Immature natural killer cell (primary cell): ENCODE measurements at regions not wholly inside any gene's neighbourhood (a gene's known extent, or its start where the extent isn't known, plus 50 kb on each side); places are given as distances from the start of the nearest gene placed in this dataset.

Source experiments
- DNase-seq, 3 donors: peaks; one replicate each; pipeline ENCODE4 v3.0.0; 2022; ENCODE audit warnings: mixed read lengths in 1 of 3
- H3K27ac Mint-ChIP-seq, 6 donors: one replicate each; pipeline ENCODE4 v1.8.0; 2020; ENCODE audit warnings: mixed read lengths in 6 of 6, mild to moderate bottlenecking in 5 of 6, inconsistent platforms in 4 of 6, moderate library complexity in 3 of 6
- H3K27me3 Mint-ChIP-seq, 3 donors: one replicate each; pipeline ENCODE4 v1.8.0; 2020 to 2021; ENCODE audit warnings: low read depth in 3 of 3, mild to moderate bottlenecking in 3 of 3, mixed read lengths in 3 of 3, moderate library complexity in 3 of 3, inconsistent platforms in 1 of 3
- H3K36me3 Mint-ChIP-seq, 3 donors: one replicate each; pipeline ENCODE4 v1.8.0; 2020; ENCODE audit warnings: mixed read lengths in 3 of 3, inconsistent platforms in 2 of 3, mild to moderate bottlenecking in 2 of 3
- H3K4me1 Mint-ChIP-seq, 2 donors: one replicate each; pipeline ENCODE4 v1.8.0; 2020; ENCODE audit warnings: inconsistent platforms in 2 of 2, mild to moderate bottlenecking in 2 of 2, mixed read lengths in 2 of 2, moderate library complexity in 1 of 2
- H3K4me3 Mint-ChIP-seq, 5 donors: one replicate each; pipeline ENCODE4 v1.8.0; 2020; ENCODE audit warnings: mild to moderate bottlenecking in 5 of 5, mixed read lengths in 5 of 5, inconsistent platforms in 3 of 5, moderate library complexity in 3 of 5
- H3K9me3 Mint-ChIP-seq, 6 donors: one replicate each; pipeline ENCODE4 v1.8.0; 2020; ENCODE audit warnings: mild to moderate bottlenecking in 6 of 6, mixed read lengths in 6 of 6, inconsistent platforms in 4 of 6, moderate library complexity in 3 of 6

DNA sequence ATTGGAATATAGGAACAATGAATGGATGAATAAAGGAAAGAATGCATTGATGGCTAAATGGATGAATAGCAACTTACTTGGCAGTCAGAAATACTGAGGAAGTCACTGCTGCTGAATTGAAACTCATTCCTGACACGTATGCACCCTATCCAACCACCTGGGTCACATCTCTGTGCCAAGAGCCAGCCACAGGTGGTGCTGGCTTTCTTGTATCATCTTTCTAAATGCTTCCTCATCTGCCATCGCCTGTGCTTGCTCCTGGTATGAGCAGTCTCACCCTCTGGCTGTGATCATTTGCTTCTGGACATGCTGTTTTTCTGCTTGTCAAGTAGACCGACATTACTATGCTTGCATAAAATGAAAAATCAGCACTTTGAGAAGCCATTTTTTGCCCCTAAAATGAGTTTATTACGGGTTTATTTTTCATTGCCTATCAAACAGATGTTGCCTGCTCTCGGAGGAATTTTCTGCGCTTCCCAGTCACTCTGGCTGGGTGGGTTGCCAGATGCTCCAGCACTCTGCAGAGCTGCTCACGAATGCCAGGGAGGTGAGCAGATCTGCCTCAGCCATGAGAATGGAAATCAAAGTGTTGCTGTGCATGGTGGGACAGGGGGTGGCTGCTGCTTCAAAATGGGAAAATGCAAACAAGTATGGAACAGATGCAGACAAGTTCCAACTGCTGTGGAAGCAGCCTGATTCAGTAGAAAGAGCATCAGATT, 1349.6 kb upstream of the CDH8 start:
- no peaks in the 10 kb centered on the region for H3K36me3 Mint-ChIP-seq
- no peak overlapping the region for H3K4me3 Mint-ChIP-seq
- peaks cover 0 to 6% (median 0%) of the 10 kb centered on the region in 3 donors for H3K27me3 Mint-ChIP-seq
- H3K27ac Mint-ChIP-seq, result no peak overlapping the region
- no peaks in the 10 kb centered on the region for H3K4me1 Mint-ChIP-seq
- peaks cover 4 to 28% (median 11%) of the 10 kb centered on the region in 6 donors for H3K9me3 Mint-ChIP-seq
- no peak for DNase-seq

GRCh38 chr16:63373744-63374143, 1337.5 kb upstream of the CDH8 start:
- Mint-ChIP-seq H3K4me3 (no peak overlapping the region), H3K36me3 (no peaks in the 10 kb centered on the region), H3K4me1 (no peaks in the 10 kb centered on the region), H3K27me3 (peaks cover 0 to 3% (median 2%) of the 10 kb centered on the region in 3 donors), H3K9me3 (peaks cover 11 to 66% (median 20%) of the 10 kb centered on the region in 6 donors), H3K27ac (no peak overlapping the region)
- no peak for DNase-seq

GRCh38 chr16:63372815-63373214, 1336.6 kb upstream of the CDH8 start:
- Mint-ChIP-seq H3K27me3 (peaks cover 0 to 3% (median 2%) of the 10 kb centered on the region in 3 donors), H3K9me3 (peaks cover 9 to 67% (median 20%) of the 10 kb centered on the region in 6 donors), H3K27ac (no peak overlapping the region), H3K36me3 (no peaks in the 10 kb centered on the region), H3K4me3 (no peak overlapping the region), H3K4me1 (no peaks in the 10 kb centered on the region)
- no peak for DNase-seq

DNA sequence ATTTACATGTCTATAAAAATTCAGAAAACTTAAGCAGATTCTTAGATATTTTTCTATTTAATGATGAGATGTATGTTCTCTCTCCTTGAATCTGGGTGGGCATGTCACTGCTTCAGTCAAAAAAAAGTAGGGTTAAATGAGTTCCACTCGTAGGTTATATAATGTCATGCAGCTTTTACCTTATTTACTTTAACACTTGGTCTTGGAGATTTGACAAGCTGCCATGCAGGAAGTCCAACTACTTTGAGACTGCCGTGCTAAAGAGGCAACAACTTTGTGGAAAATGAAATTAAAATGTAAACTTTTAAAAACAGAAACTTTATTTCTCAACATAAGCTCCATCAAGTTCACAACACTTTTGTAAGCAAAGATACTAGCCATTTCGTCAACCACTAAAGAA, 1336.0 kb upstream of the CDH8 start:
- Mint-ChIP-seq H3K4me3 (no peak overlapping the region), H3K4me1 (no peaks in the 10 kb centered on the region), H3K27me3 (peaks cover 0 to 2% (median under 1%) of the 10 kb centered on the region in 3 donors), H3K36me3 (no peaks in the 10 kb centered on the region), H3K27ac (no peak overlapping the region), H3K9me3 (peaks cover 9 to 67% (median 19%) of the 10 kb centered on the region in 6 donors)
- DNase-seq, result no peak

DNA sequence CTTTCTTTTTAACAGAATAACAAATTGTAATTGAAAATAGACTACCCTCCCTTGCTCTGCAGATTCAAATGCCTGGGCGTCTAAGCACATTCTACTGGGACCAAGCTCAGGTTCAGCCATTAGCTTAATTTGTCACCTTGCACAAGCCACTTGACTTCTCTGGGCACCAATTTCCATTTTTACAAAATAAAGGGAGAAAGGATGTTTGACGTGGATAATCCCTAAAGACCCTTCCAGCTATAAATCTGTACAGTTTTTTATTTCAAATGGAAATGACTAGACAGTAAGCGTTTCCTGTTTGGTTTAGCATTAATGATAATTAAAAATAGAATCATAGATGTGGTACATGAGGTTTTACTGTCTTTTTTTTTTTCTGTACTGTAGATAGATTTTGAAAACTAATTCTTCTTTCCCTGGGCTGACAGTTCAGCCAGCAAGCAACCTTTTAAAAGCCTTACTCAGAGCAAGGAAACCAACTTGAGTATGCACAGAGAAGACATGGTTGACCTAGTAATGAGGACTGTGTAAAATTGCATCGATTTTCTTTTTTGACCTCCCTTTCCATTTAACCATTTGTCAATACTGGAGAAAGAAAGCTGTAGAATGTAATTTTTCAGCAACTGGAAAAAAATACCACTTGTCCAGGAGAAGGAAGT, 1329.5 kb upstream of the CDH8 start:
- Mint-ChIP-seq H3K36me3 (no peaks in the 10 kb centered on the region), H3K9me3 (peaks cover 5 to 31% (median 16%) of the 10 kb centered on the region in 6 donors), H3K27me3 (no peaks in the 10 kb centered on the region), H3K27ac (no peak overlapping the region), H3K4me3 (no peak overlapping the region), H3K4me1 (no peaks in the 10 kb centered on the region)
- no peak for DNase-seq

DNA sequence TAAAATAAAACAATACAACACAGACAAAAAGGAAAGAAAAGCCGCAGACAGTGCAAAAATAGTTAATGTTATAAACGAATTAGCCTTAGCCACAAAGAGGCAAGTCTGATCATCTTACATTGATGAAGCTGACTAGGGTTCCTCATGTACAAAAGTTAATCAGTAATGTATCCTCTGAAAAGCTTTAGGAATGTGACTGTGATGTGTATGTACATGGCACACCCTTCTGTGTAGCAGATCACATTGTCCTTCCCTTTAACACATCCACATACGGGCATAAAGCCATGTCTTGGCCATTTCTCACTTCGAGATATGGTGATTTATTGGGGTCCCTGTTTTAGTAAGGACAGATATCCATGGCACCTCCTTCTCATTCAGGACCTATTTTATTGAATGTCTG, 1327.5 kb upstream of the CDH8 start:
- DNase-seq, result no peak
- H3K4me3 Mint-ChIP-seq, result no peak overlapping the region
- no peaks in the 10 kb centered on the region for H3K27me3 Mint-ChIP-seq
- no peaks in the 10 kb centered on the region for H3K36me3 Mint-ChIP-seq
- no peak overlapping the region for H3K27ac Mint-ChIP-seq
- H3K4me1 Mint-ChIP-seq, result no peaks in the 10 kb centered on the region
- peaks cover 1 to 14% (median 5%) of the 10 kb centered on the region in 6 donors for H3K9me3 Mint-ChIP-seq

DNA sequence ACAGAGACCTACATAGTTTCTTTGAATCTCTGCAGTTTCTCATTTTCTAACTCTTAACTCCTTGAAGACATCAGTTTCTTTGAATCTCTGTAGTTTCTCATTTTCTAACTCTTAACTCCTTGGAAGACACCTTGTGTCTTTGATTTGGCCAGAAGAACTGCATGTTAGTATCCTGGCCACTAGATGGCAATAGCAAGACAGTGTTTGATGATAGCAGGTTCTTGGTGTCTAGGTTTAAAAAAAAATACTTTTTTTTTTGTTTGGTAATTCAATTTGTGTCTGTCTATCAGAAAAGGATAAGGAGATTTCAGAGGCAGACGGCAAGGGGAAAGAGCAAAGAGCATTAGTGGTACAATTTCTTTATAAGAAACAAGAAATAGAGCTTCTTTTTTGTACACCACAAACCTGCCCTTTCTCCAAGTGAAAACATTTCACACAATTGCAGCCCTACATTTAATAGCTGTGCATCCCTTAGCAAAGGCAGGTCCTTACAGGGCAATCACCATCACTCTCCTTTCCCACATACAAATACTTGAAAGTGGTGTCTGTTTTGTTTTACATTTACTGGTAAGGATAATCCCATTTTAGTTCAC, 1324.9 kb upstream of the CDH8 start:
- no peak for DNase-seq
- Mint-ChIP-seq H3K27me3 (no peaks in the 10 kb centered on the region), H3K9me3 (peaks cover 4 to 26% (median 6%) of the 10 kb centered on the region in 6 donors), H3K27ac (no peak overlapping the region), H3K4me1 (no peaks in the 10 kb centered on the region), H3K4me3 (no peak overlapping the region), H3K36me3 (peaks cover 0 to 4% (median 0%) of the 10 kb centered on the region in 3 donors)

- H3K27ac Mint-ChIP-seq, result no peak overlapping the region
- no peaks in the 10 kb centered on the region for H3K4me1 Mint-ChIP-seq
- DNase-seq, result no peak
- H3K9me3 Mint-ChIP-seq, result peaks cover 5 to 33% (median 16%) of the 10 kb centered on the region in 6 donors
- H3K36me3 Mint-ChIP-seq, result no peaks in the 10 kb centered on the region
- no peak overlapping the region for H3K4me3 Mint-ChIP-seq
- H3K27me3 Mint-ChIP-seq, result peaks cover 0 to 2% (median 0%) of the 10 kb centered on the region in 3 donors
Measured at GRCh38 chr16:63349961-63350360, 1313.7 kb upstream of the CDH8 start.

- Mint-ChIP-seq H3K9me3 (peaks cover 6 to 30% (median 20%) of the 10 kb centered on the region in 6 donors), H3K4me1 (no peaks in the 10 kb centered on the region), H3K4me3 (no peak overlapping the region), H3K27ac (no peak overlapping the region), H3K36me3 (no peaks in the 10 kb centered on the region), H3K27me3 (peaks cover 0 to 2% (median 0%) of the 10 kb centered on the region in 3 donors)
- no peak for DNase-seq
Measured at GRCh38 chr16:63346000-63346399, 1309.8 kb upstream of the CDH8 start.

DNA sequence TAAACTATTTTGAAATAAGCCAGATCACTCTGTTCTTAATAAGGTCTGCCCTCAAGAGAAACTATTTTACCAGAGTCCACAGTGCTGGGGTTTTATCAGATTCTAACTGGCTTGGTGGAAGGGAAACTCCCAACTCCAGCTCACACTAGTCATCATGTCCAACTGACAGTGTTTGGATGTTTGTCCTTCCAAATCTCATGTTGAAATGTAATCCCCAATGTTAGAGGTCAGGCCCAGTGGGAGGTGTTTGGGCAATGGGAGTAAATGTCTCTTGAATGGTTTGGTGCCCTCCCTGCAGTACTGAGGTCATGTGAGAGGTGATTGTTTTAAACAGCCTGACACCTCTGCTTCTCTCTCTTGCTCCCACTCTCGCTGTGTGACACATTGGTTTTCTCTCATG, 1301.0 kb upstream of the CDH8 start:
- no peak overlapping the region for H3K4me3 Mint-ChIP-seq
- H3K36me3 Mint-ChIP-seq, result no peaks in the 10 kb centered on the region
- H3K27ac Mint-ChIP-seq, result no peak overlapping the region
- peaks cover 0 to 1% (median 1%) of the 10 kb centered on the region in 3 donors for H3K27me3 Mint-ChIP-seq
- no peaks in the 10 kb centered on the region for H3K4me1 Mint-ChIP-seq
- H3K9me3 Mint-ChIP-seq, result peaks cover 4 to 65% (median 24%) of the 10 kb centered on the region in 6 donors
- no peak for DNase-seq

- H3K27ac Mint-ChIP-seq, result no peak overlapping the region
- H3K9me3 Mint-ChIP-seq, result peaks cover 8 to 49% (median 19%) of the 10 kb centered on the region in 6 donors
- H3K27me3 Mint-ChIP-seq, result no peaks in the 10 kb centered on the region
- no peak overlapping the region for H3K4me3 Mint-ChIP-seq
- H3K36me3 Mint-ChIP-seq, result no peaks in the 10 kb centered on the region
- DNase-seq, result no peak
- no peaks in the 10 kb centered on the region for H3K4me1 Mint-ChIP-seq
Measured at GRCh38 chr16:63331111-63331510, 1294.9 kb upstream of the CDH8 start.

DNA sequence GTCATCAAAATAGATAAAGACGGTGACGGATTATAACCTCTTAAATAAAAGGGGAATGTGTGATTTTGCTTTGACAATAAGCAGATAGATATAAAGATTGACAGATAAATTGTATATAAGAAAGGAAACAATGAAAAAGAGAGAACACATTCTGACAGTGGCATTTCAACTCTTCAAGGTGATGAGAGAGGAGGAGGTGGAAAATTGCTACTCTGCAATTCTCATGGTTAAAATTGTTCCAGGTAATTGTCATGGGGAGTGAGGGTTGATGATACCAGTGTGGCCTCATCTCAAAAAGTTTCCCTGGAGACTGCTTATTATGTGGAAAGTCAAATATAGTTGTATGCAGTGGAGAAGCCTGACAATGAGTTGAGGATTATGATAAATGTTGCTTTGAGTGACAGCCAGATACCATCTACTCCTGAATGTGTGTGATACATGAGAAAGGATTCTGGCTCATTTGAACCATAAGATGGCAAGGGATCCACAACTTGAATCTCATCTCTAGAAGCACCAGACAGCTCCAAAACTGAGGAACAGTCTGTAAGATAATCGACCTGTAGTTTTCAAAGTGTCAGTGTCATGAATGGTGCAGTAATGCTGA, 1290.6 kb upstream of the CDH8 start:
- Mint-ChIP-seq H3K9me3 (peaks cover 7 to 36% (median 19%) of the 10 kb centered on the region in 6 donors), H3K36me3 (no peaks in the 10 kb centered on the region), H3K4me1 (no peaks in the 10 kb centered on the region), H3K4me3 (no peak overlapping the region), H3K27ac (no peak overlapping the region), H3K27me3 (no peaks in the 10 kb centered on the region)
- no peak for DNase-seq

DNA sequence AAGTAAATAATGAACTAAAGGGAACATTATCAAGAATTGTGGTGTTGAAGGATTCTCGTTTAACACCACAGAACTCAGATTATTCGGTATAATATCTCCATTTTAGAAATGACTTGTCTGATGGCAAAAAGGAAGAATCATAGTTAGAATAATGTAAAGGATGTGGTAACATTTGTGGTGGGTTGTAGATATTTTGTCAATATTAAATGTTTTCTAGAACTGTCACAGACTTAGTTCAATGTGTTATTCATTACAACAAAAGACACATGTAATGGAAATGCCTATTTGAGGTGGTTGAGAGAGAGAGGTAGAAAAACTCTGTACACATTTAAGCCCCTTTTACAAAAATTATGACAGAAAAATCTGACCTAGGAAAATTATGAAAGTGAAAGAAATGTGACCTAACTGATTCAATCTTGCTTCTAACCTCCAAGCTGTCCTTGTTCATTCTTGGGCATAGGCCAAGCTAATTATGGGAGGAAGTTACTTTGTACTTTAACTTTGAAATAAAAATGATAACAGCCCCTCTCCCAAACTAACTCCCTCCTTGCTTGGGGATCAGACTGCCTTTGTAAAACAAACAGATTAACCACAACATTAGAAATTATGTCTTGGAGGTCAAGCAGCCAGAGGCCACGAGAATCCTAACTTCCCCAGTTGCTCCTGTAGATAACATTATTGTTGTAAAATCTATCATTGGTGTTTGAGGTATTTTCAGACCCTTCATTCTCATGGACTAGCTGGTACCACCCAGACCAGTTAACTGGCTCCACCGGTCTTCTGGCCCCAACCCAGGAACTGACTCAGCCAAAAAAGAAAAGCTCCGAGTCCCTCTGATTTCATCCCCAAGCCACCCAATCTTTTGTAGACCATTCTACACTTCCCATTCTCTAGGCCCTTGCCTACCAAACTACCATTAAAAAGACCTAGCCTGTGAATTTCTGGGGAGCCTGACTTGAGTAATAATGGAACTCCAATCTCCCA, 1287.8 kb upstream of the CDH8 start:
- DNase-seq, result no peak
- Mint-ChIP-seq H3K4me3 (no peak overlapping the region), H3K4me1 (no peaks in the 10 kb centered on the region), H3K9me3 (peaks cover 9 to 33% (median 25%) of the 10 kb centered on the region in 6 donors), H3K27me3 (no peaks in the 10 kb centered on the region), H3K27ac (no peak overlapping the region), H3K36me3 (no peaks in the 10 kb centered on the region)
